Thyroid gland (tissue), 4 donors: ENCODE measurements at regions not wholly inside any gene's neighbourhood (a gene's known extent, or its start where the extent isn't known, plus 50 kb on each side); places are given as distances from the start of the nearest gene placed in this dataset.
"Not testable (repeated sequence)": the region's sequence is repeated elsewhere in the genome, so short reads cannot be mapped to it uniquely, and the experiment has no call there.

ENCODE experiments used
- CTCF ChIP-seq, 6 experiments: fragments of 200-600 bp in 3 of 6; fragments of 450-650 bp in 3 of 6; sonication (generic) in 3 of 6; IDR thresholded peaks; one replicate each; pipeline ENCODE4 v1.5.1; 2016 to 2019; ENCODE audit warnings: antibody characterized with exemption in 6 of 6, mild to moderate bottlenecking in 2 of 6, inconsistent platforms in 1 of 6, moderate library complexity in 1 of 6
- POLR2A ChIP-seq, 2 donors: fragments of 450-650 bp; IDR thresholded peaks; one replicate each; pipeline ENCODE4 v1.6.1; 2017; ENCODE audit warnings: antibody characterized with exemption in 2 of 2, mild to moderate bottlenecking in 2 of 2, moderate library complexity in 1 of 2

- TF ChIP-seq CTCF, POLR2A (IDR thresholded peaks at IDR 0.05): not testable (repeated sequence)
Observed at GRCh38 chr6:40865259-40865658, 173.8 kb downstream of the UNC5CL start.
